T-helper 1 cell (primary cell): ENCODE measurements at regions not wholly inside any gene's neighbourhood (a gene's known extent, or its start where the extent isn't known, plus 50 kb on each side); places are given as distances from the start of the nearest gene placed in this dataset.
"Not testable (repeated sequence)": the region's sequence is repeated elsewhere in the genome, so short reads cannot be mapped to it uniquely, and the experiment has no call there.

ENCODE experiments used
- DNase-seq, 5 donors: peaks; one replicate each; pipeline ENCODE4 v3.0.0-alpha.2; 2012 to 2020

DNA sequence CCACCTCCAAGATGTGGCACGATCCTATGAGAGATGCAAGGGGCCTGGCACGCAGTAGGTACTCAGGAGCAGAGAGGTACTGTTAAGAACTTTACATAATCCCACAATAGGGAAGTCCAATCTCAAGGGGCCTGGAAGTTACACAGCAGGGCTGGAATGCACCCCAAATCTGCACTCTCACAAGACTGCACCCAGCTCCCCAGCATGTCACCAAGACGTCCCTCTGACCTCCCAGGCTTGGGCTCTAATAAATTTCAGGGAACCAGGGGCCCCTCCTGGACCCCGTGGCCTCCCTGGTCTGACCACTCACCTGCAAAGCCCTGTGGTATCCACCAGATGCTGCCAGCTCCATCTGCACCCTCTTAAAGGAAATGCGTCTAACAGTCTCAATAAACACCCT lies 94.9 kb downstream of the OAT start:
- DNase-seq: no peak

DNA sequence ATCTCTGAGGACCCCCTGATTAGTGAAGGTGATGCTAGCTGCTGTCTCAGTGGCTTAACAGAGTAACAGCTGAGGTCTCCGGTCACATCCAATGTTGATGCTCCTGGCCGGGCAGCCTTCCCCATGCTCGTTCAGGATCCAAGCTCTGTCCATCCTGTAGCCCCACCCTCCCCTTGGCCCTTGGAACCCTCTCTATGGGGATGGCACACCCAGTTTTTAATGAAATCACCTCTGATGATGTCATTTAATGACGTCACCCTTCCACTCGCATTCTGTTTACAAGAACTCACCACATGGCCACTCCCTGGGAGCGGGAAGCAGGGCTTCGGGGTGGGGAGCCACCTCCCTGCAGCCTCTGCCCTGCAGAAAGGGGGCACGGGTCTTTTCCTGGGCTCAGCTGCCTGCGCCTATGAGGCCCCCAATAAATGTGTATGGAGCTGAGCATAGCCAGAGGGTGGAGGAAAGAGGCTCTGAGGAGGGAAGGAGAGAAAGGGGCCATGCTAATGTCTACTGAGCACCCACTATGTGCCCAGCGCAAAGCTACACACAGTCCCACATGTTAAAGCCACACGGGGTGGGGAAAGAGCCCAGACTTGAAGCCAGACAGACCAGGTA lies 95.5 kb downstream of the OAT start:
- DNase-seq: no peak

DNA sequence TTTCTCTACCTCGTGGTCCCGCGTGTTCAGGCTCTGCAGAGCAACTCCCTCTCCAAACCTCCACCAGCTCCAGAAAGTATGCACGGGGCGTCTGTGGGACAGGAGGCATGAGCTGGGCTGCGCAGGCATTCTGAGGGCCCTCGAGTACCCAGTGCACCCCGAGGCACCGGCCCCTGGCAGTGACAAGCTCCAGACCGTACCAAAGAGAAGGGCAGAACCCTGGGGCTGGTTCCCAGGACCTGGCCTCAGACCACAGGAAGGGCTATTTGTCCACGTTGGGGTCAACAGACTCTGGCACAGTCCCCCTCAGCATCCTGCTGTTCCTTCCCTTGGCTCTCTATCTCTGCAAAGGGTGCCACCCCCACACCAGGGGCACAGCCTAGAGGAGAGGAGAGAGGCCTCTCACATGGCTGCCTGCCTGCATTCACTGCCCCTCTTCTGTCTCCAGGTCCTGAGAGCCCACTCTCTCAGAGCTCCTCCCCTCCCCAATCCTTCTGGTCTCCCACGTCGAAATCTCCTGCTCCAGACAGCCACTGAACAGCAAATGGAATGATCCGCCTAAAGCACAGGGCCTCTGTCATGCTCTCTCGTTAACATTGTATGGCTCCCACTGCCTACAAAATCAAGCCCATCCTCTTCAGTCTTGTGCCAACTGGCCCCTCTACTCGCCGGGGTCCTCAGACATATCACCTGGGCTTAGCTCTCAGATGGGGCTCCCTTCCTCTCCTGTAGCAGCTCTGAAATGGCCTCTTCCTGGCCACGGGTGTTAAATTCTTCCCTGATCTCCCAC lies 96.3 kb downstream of the OAT start:
- no peak for DNase-seq

DNA sequence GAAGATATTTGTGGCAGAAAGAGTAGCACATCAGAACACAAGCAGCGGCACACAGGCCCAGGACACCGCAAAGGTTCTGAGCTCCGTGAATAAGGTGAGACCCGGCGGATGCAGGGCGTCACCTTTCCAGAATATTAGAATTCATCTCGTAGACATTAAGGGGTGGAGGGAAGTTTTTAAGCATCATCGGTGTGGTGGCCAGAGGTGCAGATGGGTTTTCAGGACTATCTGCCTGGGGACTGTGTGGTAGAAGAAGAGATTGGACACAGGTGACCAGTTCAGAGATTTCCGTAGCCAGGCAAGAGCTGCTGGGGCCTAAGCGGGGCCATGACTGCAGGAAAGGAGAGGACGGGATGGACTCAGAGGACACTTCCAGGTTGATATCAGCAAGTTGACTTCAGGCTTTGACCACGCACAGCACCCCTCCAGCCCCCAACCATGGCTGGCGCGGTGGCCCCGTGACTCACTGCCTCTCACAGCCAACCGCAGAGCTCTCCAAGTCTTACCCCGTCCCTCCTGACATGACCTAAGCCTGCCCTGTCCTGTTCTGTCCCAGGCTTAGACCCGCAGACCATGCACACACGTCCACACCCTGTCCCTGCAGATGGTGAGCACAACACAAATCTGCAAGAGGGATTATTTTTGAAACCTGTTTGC lies 97.2 kb downstream of the OAT start:
- DNase-seq: no peak

DNA sequence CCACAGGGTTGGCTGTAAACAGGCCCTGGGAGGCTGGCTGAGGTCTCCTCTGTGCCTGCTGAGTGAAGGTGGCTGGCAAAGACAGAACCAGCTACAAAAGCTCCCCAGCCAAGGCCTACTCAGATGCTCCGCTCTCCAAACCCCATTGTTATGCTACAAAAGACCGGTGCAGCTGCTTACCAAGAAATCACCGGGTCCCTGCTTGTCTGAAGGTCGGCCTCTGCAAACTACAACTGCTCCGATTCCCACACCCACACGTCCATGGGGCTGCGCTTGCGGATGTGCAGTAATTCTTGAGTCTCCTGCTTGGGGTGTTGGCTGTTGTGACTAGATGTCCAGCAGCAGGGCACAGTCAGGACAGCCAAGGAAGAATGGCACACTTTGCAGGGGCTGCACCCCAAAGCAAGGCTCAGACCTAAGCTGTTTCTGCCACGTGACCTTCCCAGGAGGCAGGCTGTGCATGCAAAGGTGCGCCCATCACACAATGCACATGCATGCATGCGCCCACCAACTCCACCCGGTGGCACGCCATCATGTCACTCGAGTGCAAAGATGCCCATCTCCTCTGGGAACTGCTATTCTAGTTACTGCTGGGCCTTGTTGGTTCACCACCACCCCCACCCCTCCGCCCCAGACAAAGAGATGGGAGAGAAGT lies 97.8 kb downstream of the OAT start:
- no peak for DNase-seq

DNA sequence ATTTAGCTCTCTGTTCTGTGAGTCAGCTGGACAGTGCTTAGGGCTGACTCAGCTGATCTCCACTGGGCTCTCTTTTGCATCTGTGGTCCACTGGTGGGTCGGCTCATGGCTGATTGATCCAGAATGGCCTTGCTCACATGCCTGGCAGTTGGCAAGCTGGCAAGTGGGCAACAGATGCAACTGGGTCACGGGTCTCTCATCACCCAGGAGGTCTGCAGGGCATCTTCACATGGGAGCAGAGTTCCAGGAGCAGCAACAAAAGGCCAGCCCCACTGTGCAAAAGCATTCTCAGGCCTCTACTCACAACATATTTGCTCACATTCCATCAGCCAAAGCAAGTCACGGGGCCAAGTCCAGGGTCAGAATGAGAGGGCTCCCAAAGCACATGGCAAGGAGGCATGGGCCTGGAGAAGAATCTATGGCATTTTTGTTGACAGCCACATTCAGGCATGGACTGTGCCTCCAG lies 98.8 kb downstream of the OAT start:
- DNase-seq: no peak

DNA sequence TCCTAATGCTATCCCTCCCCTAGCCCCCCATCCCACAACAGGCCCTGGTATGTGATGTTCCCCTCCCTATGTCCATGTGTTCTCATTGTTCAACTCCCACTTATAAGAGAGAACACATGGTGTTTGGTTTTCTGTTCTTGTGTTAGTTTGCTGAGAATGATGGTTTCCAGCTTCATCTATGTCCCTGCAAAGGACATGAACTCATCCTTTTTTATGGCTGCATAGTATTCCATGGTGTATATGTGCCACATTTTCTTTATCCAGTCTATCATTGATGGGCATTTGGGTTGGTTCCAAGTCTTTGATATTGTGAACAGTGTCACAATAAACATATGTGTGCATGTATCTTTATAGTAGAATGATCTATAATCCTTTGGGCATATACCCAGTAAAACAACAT lies 99.2 kb downstream of the OAT start:
- DNase-seq: not testable (repeated sequence)

DNA sequence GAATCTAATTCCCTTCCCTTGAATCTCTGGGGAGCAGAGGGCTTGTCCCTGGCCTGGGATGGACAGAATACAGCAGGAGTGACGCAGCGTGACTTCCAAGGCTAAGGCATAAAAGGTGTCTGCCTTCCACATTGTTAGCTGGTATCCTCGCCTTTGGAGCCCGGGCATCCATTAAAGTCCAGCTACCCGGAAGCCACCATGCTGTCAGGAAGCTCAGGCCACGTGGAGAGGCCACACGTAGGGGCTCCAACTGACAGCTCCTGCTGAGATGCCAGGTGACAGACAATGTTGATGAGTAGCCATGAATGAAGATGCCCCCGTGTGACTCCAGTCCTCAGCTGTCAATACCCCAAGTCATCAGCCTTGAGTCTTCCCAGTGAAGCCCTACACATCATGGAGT lies 99.9 kb downstream of the OAT start:
- no peak for DNase-seq

DNA sequence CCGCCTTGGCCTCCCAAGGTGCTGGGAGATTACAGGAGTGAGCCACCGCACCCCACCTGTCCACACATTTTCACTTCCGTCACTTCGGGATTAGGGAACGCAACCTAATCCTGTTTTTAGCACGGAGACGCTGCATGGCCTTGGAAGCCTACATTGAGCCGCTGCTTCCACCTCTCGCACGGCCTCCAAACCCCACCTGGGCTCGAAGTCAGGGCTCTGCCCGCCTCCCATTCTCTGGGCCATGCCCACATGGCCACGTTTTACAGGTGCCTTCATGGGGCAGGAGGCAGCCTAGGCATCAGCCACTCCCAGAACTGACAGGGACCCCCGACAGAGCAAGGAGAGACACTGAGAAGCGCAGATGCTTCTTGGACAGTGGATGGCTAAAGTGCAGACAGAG lies 100.6 kb downstream of the OAT start:
- DNase-seq: no peak

DNA sequence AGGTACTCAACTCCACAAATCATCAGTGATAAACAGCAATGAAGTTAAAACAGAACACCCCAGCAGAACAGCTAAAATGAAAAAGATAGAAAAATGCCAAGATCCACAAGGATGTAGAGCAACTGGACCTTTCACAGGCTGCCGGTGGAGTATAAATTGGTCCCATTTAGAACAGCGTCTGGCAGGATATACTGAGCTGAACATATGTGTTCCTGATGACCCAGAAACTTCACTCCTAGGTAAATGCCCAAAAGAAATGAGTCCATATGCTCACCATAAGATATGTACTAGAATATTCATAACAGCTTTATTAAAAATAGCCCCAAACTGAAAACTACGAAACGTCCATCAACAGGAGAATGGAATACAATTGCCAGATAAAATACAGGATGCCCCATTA lies 102.4 kb downstream of the OAT start:
- DNase-seq: no peak

DNA sequence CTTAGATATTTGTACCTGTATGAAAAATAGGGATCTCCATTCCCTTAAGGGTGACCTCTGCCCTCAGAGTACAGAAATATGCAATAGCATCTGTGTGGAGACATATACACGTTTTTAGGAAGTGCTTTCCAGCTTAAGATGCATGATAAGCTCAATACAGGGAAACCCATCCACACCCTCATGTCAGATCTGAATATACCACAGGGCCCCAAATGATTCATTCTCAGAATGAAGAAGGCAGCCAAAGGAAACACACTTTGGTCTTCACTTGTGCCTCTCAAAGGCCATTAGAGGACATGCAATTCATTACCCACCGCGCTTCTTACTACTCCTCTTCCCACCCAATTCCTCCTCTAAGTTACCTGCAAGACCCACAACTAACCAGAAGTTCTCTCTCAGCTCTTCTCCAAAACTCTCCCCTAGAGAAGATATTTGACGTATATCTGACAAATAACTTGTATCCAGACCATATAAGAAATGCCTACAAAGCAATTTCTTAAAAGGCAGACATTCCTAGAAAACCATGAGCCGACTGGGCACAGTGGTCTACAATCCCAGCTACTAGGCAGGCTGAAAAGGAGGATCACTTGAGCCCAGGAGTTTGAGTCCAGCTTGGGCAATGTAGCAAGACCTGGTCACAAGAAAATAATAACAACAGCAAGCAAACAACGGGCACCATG lies 103.0 kb downstream of the OAT start:
- DNase-seq: no peak

DNA sequence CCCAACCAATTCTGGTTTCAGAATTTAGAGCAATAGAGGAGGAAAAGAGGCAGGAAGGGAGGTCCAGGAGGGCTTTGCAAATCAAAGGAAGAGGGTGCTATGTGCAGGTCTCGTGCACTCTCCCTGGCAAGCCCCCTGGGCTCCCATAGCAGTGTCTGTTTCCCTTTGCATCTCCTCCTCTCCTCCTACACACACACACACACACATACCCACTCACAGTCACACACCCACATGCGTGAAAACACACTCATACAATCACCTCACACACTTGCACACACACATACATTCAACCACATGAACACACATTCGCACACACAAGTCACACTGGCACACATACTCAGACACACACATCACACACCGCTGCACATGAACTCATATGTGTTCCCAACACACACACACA lies 105.3 kb downstream of the OAT start:
- DNase-seq: no peak

DNA sequence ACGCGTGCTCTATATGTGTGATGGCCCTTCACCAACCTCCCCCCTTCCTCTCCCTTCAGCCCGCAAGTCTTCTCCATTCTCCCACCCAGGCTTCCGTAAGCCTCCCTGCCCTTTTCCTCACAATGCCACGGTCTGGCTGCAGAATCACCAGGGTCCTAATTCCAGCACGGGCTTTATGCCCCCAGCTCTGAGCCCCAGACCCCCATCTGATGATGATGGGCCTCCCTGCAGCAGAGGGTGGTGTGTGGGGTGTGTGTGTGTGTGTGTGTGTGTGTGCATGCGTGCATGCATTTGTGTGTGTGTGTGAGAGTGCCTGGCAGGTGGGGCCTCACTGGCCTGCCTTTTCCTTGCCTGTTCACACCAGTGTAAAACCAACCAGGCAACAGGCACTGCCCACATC lies 109.9 kb downstream of the OAT start:
- no peak for DNase-seq

DNA sequence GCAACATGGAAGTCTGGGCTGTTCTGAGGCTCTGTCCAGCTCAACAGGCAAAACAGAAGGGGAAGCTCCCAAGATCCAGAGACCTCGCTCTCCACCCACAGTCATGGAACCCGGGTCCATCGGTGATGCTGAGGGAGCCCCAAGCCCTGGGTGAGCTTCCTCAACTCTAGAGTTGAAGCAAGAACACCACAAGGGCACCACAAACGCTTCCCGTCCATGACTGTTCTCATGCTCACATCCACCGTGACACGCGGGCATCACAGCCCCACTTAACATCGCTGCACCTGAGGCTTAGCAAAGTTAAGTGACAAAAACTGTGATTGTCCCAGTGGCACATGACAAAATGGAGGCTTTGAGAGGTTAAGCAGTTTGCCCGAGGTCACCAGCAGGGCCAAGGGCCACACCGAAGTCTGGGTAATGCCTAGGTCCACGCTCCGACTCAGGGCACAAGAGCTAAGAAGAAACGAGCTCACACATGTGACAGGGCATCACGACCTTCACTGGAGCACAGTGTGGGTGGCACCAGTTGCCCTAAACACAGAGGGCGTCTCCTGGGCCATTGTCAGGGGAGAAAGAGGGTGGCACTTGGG lies 110.6 kb downstream of the OAT start:
- DNase-seq: no peak

DNA sequence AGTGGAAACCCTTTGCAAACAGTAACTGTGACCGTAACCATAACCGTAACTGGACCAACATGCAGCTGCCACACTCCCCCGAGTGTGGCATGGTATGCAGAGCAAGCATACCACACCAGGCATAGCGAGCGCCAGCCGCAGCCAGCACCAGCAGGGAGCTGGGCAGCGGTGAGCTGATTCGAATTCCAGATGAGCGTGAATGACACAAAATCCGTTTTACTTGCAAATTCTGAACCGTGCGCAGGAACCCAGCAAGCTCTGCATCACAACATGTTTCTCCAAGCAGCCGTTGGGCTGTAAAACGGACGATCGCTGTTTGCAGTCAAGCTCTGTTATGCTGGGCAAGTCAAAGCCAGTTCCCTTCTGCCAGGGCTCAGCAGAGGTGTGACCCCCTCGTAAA lies 111.1 kb downstream of the OAT start:
- no peak for DNase-seq

DNA sequence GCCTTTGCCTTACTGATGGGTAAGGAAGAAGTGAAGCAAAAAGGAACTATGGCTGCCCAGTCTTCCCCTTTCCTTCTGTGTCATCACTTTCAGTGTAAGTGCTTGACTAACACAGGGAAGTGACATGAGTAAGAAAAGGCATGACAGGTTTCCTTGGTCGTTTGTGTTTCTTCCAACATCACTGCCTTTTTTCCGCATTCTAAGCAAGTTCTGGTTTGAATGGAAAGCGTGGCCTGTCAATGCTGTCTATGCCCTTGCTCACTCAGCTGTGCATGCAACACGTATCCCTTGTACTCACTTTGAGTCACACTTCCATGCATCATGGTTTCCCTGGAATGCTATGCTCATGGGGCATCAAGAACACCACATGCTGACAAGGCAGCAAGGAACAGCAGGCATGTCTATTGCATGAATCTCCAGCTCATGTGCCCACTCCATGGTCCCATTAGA lies 111.8 kb downstream of the OAT start:
- DNase-seq: no peak

DNA sequence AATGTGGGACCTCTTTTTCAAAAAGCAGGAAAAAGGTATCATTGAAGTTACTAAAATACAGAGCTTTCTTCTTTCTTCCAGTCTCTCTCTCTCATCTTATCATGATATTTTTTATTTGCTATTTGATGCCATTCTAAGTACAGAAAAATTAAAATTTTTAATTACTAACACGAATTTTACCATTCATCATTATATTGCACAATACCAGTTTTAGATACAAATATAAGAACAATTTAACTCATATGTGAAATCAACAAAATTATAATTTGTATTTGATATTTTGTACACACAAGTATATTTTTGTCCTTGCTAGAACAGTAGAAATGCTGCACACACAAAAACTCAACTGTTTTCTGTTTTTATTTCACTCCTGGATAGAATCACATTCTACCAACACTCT lies 112.2 kb downstream of the OAT start:
- DNase-seq: no peak

DNA sequence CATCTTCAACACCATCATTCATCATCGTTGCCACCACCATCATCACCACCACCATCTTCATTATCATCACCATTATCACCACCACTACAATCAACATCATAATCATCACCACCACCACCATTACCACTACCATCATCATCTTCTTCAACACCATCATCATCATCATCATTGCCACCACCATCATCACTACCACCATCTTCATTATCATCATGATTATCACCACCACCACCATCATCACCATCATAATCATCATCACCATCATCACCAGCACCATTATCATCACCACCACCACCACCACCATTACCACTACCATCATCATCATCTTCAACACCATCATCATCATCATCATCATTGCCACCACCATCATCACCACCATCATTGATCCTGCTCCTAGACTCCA lies 112.7 kb downstream of the OAT start:
- DNase-seq: no peak

DNA sequence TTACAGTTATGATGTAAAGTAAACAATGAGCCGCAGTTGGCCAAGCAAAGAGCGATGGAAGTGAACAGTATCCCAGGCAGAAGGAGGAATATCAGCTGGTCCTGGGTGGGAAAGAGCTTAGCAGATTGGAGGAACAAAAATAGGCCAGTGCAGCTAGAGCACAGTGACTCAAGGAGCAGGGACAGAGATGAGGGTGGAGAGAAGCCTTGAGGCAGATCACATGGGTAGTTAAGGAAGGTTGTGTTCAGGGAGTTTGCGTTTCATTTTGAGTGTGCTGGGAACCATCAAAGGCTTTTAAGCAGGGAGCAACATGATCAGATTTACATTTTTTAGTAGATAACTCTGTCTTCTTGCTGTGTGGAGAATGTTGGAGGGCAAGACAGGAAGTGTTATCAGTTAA lies 113.6 kb downstream of the OAT start:
- no peak for DNase-seq

DNA sequence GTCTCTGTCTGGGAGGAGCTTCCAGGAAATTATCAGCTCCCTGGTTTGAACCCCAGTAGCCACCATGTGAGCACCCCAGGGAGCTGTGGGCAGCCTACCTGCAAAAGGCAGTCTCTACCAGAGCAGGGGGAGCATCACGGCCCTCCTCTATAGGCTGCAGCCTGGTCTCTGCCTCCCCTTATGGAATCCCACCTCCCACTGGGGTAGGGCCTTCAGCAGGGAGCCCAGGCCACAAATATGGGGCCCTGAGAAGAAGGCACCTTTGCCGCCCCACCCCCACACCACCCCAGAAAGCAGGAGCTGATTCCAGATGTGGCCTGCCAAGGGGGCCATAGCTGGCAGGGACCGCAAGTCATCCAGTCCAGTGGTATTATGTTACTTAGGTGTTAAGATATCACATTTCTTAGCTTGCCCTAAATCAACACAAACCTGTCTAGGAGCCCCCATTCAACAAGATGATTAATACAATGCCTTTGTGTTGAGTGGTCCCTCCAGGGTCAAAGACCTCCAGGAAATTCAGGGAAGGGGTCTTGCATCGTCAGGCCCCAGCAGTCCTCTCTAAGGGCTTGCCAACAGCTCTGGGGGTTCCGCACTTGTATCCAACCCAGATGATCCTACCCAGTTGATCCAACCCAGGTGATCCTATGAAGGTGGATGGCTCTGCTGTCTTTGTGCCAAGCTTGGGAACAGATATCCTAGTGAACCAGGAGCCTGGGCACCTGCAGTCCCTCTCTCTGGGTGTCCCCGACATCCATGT lies 114.9 kb downstream of the OAT start:
- no peak for DNase-seq

DNA sequence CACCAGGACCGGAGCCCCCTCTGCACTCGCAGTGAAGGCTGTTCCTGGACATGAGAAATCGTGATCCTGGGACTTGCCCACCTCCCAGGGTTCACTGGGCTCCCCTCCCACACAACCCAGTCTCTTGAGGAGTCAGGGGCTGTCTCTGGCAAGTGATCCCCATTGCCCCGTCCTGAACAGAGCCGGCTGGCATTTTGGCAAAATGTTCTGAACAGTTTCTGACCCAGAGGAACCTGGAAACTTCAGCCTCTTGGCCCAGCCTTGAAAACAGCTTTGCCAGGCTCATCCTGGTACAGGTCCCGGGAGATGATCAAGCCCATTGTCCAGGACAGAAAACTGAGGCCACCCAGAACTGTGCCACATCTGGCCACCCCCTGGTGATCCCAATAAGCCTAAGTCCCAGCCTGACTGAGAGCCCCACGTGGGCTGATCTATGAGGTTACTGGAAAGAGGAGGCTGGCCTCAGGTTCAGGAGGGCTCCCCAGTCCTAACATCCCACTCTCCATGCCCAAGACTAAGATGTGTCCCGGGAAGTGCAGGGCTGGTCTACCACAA lies 115.7 kb downstream of the OAT start:
- DNase-seq: no peak
